HG03521 (cell line): ENCODE measurements at regions not wholly inside any gene's neighbourhood (a gene's known extent, or its start where the extent isn't known, plus 50 kb on each side); places are given as distances from the start of the nearest gene placed in this dataset.
"Not testable (repeated sequence)": the region's sequence is repeated elsewhere in the genome, so short reads cannot be mapped to it uniquely, and the experiment has no call there.

Experiments used
- ATAC-seq: cut with Tn5 transposase; IDR thresholded peaks from one replicate; pipeline ENCODE4 v1.9.1; 2021; ENCODE audit warnings: mild to moderate bottlenecking, moderate library complexity; ENCODE audit not compliant: unreplicated experiment

DNA sequence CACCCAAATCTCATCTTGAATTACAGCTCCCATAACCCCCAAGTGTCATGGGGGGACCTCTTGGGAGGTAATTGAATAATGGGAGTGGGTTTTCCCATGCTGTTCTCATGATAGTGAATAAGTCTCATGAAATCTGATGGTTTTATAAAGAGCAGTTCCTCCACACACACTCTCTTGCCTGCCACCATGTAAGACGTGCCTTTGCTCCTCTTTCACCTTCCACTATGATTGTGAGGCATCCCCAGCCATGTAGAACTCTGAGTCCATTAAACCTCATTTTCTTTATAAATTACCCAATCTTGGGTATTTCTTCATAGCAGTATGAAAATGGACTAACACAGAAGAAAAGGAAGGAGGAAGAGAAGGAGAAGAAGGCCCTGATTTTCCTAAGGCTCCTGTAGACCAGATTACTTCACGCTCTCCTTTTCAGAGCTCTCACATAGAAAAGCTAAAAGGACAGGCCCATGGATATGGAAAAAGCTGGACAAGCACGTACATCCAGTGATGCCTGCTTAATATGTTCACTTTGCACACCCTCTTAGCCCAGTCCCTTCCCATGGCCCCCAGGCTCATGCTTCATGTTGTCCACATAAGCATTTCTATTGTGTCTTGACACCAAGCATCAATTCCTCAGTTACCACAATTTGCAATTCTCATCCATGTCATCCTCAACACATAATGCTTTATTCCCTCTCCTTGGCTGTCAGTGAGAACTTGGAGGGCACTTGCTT, 354.8 kb downstream of the CD83 start:
- ATAC-seq = no peak

DNA sequence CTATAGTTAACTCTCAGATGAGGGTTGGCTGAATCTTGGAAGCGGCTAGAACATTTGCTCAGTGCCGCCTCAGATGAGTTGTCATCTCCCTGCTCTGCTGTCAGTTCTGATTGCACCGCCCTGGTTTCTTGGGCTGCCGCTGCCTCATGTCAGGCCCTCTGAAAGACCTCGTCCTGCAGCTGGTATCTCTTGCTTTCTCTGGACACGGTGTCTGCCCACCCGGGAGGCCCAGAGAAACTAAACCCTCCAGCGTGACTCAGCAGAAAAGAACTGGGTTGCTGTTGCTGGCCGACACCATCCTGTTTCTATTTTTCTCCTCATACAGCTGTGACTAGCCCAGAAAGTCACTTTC, 355.4 kb downstream of the CD83 start:
- no peak for ATAC-seq

DNA sequence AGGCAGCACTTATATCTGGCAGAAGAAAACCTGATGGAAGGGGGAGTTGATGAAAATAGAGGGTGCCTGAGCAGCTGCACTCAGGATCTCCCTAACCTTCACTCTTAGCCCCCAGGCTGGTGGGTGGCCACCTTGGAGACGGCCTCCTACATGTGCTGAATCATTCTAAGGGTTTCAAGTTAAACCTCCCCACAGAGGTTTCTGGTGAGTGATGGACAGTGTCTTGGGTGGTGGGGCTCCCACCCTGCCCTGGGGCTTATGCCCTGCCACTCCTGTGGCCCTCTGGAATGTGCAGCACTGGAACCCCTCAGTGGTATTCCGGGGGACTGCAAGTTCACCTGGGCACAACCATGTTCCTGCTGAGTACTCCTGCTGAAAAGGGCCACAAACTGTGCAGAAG, 357.2 kb downstream of the CD83 start:
- no peak for ATAC-seq

GRCh38 chr6:14475306-14475705, 357.7 kb downstream of the CD83 start:
- ATAC-seq = no peak

DNA sequence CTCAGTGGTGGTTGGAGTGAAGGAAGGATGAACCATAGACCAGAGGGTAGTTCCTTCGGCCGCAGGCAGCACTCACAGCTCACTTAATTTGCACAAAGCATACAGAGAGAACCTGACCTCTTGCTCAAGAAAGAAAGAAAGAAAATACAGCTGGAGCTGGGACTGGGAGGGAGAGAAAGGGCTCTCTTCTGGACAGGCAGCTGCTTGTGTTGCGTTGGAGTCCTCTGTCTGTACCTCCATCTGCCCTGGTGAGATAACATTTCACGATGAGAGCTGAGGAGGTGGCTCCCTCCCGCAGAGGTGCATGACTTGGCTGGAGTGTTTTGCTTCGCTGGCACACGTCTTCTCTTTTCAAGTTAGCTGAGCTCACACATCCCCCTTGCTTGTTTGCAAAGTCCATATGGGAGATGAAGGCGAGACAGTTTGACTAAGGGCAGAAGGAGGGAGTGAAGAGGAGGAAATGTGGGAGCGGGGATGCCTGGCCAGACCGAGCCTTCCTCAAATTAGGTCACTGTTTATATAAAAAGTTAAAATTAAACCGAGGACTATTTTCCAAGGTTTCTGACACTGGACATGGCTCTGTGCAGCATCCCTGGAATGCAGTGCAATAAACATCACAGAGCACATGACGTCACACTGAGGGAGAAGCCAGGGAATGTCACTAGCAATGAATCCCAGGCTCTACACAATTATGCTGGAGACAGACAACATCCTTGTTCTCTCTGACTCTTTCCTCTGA, 359.4 kb downstream of the CD83 start:
- ATAC-seq = no peak

- no peak for ATAC-seq
Measured at GRCh38 chr6:14477559-14477958, 360.0 kb downstream of the CD83 start.

DNA sequence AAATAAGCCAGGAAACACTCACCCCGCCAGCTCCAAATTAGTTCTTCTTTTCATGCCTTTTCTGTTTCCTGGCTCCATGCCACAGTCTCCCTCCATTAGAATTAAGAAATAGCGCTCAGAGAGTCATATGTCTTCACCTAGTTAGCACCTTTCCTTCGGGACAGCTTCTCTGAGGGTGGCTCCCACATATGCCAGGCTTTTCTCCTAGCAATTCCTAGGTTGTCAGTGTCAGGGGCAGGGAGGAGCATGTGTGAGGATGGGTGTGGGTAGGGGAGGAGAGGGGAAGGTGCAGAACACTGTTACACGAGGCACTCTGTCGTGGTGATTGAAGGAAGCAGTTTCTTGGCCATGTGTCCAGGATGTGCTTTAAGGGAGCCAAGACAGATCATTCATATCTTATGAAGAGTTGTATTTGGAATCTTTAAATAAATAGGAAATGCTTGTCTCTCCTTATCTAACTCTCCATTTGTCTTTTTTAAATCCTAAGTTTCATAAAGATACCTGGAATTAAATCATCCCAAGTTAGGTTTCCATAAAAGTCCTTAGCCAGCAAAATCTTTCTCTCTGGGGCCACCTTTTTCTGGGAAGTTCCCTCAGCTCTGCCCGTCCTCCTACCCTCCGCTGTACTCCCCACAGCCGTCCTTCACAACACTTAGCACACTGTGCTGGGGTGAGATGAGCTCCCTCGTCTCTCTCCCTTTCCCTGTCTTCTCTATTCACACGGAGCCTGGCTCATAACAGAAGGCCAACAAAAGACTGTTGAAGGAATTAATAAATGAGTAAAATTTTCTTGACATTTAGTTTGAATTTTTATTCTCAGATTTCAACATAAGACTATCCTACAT, 361.0 kb downstream of the CD83 start:
- ATAC-seq = no peak

- ATAC-seq = not testable (repeated sequence)
Measured at GRCh38 chr6:14481946-14482345, 364.4 kb downstream of the CD83 start.

DNA sequence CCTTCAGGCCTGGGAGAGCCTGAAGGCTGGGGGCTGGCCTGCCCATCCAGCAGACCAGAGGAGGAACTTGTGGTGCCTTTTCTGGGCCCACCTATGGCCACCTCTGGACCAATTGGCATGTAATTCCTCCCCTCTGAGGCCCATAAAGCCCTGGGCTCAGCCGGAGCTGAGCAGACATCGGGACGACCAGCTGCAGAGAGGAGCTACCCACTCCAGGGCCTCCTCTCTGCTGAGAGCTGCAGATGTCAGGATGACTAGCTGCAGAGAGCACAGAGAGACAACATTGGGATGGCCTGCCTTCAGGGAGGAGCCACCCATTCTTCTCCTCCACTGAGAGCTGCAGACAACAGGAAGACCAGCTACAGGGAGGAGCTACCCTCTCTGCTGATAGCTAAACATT, 370.1 kb downstream of the CD83 start:
- no peak for ATAC-seq

GRCh38 chr6:14488180-14488579, 370.6 kb downstream of the CD83 start:
- no peak for ATAC-seq

- ATAC-seq = no peak
Measured at GRCh38 chr6:14489445-14489844, 371.9 kb downstream of the CD83 start.

DNA sequence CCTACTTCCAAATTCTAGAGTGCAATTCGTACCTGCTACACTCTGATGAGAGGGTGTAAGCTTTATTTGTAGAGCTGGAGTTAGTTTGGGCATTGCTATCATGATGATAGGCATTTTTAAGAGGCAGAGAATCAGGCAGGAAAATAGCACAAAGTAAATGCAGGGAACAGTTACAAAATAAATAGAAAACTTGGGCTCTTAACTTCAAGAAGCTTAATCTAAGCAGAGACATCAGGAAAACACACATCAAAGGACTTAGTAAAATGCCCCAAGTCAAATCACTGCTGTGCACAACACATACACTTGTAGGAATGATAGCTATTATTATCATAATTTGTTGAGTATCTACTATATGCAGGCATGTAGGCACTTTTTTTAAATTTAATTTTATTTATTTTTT, 381.2 kb downstream of the CD83 start:
- ATAC-seq = no peak

DNA sequence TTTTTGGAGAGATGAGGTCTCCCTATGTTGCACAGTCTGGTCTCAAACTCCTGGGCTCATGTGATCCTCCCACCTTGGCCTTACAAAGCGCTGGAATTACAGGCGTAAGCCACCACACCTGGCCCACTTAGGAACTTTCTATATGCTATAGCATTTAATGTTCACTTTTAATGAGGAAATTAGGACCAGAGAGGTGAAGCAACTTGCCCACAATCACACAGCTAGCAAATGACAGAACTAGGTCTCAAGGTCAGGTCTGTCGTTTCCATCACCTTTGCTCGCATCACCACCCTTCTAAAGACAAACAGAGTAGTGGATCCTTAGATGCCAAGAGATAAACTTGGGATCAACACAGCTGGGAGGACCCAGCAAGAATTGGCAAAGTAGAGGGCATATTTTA, 381.7 kb downstream of the CD83 start:
- no peak for ATAC-seq

GRCh38 chr6:14499841-14500240, 382.3 kb downstream of the CD83 start:
- no peak for ATAC-seq

DNA sequence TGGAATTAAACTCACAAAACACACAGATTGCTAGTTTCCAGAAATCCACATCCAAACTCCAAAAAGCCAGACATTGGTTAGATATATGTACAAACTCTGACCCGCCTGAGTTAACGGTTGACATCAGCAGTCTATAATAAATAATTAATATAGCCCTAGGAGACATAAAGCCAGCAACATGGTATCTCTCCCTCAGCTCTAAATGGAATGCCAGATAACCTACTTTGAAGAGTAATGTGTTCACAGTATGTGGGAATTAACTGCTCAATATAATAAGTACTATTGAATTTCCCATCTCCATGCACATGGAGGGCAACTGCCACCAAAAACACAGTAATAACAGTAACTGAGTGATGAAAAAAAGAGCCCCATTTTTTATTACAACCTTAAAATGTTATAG, 383.2 kb downstream of the CD83 start:
- no peak for ATAC-seq

DNA sequence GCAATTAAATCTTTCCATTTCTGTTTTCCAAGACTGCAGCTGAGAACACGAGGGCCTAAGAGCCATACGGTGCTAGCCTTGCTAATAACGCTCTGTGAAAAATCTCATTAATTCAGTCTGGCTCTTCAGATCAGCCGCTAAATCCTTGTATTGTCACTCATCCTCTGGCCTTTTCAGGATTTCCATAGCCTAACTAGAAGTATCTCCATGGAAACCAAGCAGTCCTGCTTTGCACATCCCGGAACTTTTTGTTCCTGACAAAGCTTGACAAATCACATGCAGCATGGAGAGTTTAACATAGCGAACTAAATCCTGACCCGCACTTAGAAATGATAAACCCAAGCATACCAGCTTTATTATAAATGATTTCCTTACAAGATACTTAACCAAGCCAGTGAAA, 383.7 kb downstream of the CD83 start:
- ATAC-seq = no peak

- ATAC-seq = no peak
Measured at GRCh38 chr6:14501914-14502313, 384.3 kb downstream of the CD83 start.

GRCh38 chr6:14502551-14502950, 385.0 kb downstream of the CD83 start:
- no peak for ATAC-seq

GRCh38 chr6:14505401-14505800, 387.8 kb downstream of the CD83 start:
- ATAC-seq = no peak

DNA sequence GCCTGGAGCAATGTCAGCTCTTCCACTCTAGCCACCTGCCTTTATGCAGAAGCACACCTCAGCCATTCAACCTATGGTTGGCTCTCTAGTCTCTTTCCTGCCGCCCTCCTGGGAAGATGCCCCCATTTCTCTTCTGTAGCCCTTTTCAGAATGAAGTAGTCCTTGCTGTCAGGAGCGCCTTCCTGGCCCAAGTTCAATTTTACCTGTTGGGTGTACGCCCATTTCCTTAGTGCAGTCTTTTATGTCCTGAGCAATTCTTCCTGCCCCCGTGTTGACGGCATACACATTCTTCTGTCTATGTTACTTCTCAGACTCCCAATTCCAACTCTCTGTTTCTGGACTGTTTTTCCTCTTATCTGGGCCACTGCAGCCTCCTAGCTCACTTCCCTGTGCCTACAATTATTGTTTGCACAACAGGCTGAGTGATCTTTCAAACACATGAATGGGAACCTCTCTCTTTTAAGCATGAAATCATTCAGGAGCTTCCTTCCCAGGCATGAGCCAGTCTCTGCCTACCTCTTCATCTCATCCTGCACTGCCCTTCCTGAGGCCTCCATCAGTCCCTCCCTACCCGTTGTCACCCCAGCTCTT, 389.2 kb downstream of the CD83 start:
- ATAC-seq = no peak

DNA sequence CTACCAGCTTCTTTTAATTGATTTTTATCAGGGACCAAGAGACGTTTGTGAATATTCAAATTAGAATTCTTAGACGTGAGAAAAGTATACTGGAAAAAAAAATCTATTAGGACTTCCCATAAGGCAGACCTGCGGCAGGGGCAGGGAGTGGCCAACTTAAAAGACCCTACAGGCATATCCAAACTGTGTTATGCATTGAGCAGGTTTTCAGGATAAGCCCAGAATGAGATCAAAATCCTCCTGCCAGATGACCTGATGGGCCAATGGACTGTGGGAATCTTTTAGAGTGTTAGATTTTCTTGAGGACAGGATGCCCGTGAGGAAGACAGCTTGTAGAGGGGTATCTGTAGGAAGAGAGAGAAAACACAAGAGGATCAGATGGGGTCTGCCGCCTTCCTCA, 391.5 kb downstream of the CD83 start:
- no peak for ATAC-seq
